Peyer's patch (tissue), 4 donors: ENCODE measurements at regions not wholly inside any gene's neighbourhood (a gene's known extent, or its start where the extent isn't known, plus 50 kb on each side); places are given as distances from the start of the nearest gene placed in this dataset.

ENCODE experiments used
- POLR2A ChIP-seq, 2 donors: fragments of 450-650 bp; IDR thresholded peaks; one replicate each; pipeline ENCODE4 v1.5.1; 2017; ENCODE audit warnings: antibody characterized with exemption in 2 of 2, mild to moderate bottlenecking in 2 of 2, moderate library complexity in 2 of 2
- TF ChIP-seq, protein P1 (sequence below), 6 experiments: fragments of 450-650 bp in 4 of 6; fragments of 200-600 bp in 2 of 6; sonication (generic) in 1 of 6; IDR thresholded peaks; one replicate each; pipeline ENCODE4 v1.5.1; 2017 to 2019; ENCODE audit warnings: antibody characterized with exemption in 6 of 6, mild to moderate bottlenecking in 3 of 6, moderate library complexity in 1 of 6

DNA sequence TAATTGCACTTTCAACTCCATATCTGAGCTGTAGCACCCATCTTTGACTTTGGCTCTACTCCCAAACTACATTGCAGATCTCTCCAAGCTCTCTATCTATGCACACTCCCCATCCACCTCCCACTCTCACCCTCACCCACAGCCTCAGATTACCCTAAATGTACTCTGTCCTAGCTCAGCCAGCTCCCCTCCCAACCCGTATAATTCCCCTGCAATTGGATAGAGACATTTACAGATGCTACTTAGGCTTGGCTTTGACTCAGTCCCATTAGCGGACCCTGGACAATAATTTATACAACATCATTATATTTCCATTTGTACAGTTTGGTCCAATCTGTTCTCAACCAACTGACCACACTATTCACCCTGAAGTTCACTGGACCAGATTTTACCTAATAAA is 338.9 kb upstream of the ANO3 start:
- TF ChIP-seq, protein P1, sequence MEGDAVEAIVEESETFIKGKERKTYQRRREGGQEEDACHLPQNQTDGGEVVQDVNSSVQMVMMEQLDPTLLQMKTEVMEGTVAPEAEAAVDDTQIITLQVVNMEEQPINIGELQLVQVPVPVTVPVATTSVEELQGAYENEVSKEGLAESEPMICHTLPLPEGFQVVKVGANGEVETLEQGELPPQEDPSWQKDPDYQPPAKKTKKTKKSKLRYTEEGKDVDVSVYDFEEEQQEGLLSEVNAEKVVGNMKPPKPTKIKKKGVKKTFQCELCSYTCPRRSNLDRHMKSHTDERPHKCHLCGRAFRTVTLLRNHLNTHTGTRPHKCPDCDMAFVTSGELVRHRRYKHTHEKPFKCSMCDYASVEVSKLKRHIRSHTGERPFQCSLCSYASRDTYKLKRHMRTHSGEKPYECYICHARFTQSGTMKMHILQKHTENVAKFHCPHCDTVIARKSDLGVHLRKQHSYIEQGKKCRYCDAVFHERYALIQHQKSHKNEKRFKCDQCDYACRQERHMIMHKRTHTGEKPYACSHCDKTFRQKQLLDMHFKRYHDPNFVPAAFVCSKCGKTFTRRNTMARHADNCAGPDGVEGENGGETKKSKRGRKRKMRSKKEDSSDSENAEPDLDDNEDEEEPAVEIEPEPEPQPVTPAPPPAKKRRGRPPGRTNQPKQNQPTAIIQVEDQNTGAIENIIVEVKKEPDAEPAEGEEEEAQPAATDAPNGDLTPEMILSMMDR (IDR thresholded peaks at IDR 0.05), result no peak
- no peak for TF ChIP-seq POLR2A (IDR thresholded peaks at IDR 0.05)
